ENCODE measurements at regions not wholly inside any gene's neighbourhood (a gene's known extent, or its start where the extent isn't known, plus 50 kb on each side); places are given as distances from the start of the nearest gene placed in this dataset.

DNA sequence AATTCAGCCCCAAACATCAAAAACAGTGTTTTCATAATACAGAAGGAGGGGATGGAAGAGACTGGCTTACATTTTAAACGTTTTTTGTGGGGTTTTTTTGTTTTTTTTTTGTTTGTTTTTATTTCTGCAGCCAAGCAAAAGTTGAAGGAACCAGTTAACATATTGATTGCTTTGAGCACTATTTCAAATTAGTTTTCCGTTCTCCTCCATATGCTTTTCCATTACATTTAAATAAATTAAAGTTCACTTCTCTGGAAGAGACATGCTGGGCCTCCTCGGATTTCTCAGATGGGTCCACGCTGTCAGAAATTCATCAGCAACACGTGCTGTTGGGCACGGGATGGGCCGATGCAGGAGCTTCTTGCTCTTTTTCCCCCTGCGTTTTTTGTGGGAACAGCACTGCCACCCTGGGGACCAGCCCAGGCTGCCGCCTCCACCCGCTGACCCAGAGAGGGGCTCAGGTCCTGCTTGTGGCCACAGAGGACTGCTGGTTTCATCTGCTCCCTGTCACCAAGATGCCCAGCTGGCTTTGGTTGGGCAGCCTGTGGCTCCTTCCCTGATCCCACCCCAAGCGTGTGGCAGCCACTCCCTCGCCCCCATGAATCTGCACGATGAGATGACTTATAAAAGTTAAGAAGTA lies 67.7 kb upstream of the CHST15 start:
- H3K27ac ChIP-seq: no peak overlapping the region
- no peaks in the 10 kb centered on the region for H3K36me3 ChIP-seq
- no peaks in the 10 kb centered on the region for H3K9me3 ChIP-seq
- no peak for TF ChIP-seq POLR2A (IDR thresholded peaks at IDR 0.05)
- TF ChIP-seq, protein P1, sequence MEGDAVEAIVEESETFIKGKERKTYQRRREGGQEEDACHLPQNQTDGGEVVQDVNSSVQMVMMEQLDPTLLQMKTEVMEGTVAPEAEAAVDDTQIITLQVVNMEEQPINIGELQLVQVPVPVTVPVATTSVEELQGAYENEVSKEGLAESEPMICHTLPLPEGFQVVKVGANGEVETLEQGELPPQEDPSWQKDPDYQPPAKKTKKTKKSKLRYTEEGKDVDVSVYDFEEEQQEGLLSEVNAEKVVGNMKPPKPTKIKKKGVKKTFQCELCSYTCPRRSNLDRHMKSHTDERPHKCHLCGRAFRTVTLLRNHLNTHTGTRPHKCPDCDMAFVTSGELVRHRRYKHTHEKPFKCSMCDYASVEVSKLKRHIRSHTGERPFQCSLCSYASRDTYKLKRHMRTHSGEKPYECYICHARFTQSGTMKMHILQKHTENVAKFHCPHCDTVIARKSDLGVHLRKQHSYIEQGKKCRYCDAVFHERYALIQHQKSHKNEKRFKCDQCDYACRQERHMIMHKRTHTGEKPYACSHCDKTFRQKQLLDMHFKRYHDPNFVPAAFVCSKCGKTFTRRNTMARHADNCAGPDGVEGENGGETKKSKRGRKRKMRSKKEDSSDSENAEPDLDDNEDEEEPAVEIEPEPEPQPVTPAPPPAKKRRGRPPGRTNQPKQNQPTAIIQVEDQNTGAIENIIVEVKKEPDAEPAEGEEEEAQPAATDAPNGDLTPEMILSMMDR (IDR thresholded peaks at IDR 0.05): no peak
- intact Hi-C loops (cut with DNase I): no loop called here
- DNase-seq (no peak), ATAC-seq (no peak)
- peaks cover 7 to 18% (median 17%) of the 10 kb centered on the region in 12 donors for H3K4me1 ChIP-seq
- H3K4me3 ChIP-seq: no peak overlapping the region
- peaks cover 0 to 8% (median 0%) of the 10 kb centered on the region in 9 donors for H3K27me3 ChIP-seq
- WGBS, 4 donors: 83 to 87% (median 85%) methylated on average over 13 of the region's 13 CpGs

DNA sequence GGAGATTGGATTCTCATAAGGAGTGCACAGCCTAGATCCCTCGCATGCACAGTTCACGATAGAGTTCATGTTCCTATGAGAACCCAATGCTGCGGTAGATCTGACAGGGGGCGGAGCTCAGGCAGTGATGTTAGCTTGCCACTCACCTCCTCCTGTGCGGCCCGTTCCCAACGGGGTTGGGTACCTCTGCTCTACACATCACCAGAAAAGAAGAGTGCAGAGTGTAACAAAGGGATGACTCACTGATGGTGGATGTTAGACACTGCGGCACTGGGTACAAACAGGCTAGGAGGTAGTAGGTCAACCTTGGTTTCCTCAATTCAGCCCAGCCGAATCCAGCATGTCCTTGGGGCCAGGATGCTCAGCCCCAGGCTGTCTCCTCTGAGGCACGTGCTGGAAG lies 66.8 kb upstream of the CHST15 start:
- no peak overlapping the region for H3K27ac ChIP-seq
- H3K4me3 ChIP-seq: no peak overlapping the region
- no peak for DNase-seq
- intact Hi-C loops (cut with DNase I): no loop called here
- H3K36me3 ChIP-seq: no peaks in the 10 kb centered on the region
- peaks cover 13 to 25% (median 23%) of the 10 kb centered on the region in 12 donors for H3K4me1 ChIP-seq
- ATAC-seq: no peak
- no peaks in the 10 kb centered on the region for H3K9me3 ChIP-seq
- TF ChIP-seq POLR2A (IDR thresholded peaks at IDR 0.05): no peak
- TF ChIP-seq, protein P1 (IDR thresholded peaks at IDR 0.05): no peak
- H3K27me3 ChIP-seq: peaks cover 0 to 8% (median 0%) of the 10 kb centered on the region in 9 donors
- 72 to 82% (median 76%) methylated on average over 9 to 10 of the region's 10 CpGs for WGBS, 4 donors

DNA sequence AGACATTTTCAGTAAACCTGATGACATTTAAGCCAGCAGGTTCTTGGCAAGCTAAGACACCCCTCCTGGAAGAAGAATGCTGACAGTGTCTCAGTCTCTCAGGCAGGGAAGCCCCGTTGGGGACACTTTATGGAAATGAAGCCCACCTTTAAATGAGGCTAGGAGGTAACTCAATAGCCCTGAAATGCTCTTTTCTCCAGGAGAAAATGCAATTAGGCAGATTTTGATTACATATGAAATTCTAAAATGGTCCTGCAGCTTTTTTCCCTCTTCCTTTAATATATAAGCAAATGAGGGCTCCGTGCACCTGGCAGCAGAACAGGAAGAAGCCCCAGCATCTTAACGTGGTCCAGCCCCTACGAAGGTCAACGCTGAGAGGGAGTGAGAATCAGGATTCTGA lies 65.8 kb upstream of the CHST15 start:
- Histone ChIP-seq H3K27ac (no peak overlapping the region), H3K36me3 (no peaks in the 10 kb centered on the region), H3K4me3 (no peak overlapping the region), H3K9me3 (no peaks in the 10 kb centered on the region), H3K27me3 (peaks cover 0 to 8% (median 0%) of the 10 kb centered on the region in 9 donors), H3K4me1 (peaks cover 13 to 25% (median 23%) of the 10 kb centered on the region in 12 donors)
- TF ChIP-seq, protein P1 (IDR thresholded peaks at IDR 0.05): no peak
- no peak for TF ChIP-seq POLR2A (IDR thresholded peaks at IDR 0.05)
- DNase-seq (no peak), ATAC-seq (no peak)
- 69 to 87% (median 75%) methylated on average over 5 of the region's 5 CpGs for WGBS, 4 donors
- intact Hi-C loops (cut with DNase I): loop anchor here in 2 of 10 donors (5.0 to 10.0 kb wide), 2 partner anchors 64 to 67 kb away; partner anchors contain the start of gene CHST15 (in 2 of the 2)

DNA sequence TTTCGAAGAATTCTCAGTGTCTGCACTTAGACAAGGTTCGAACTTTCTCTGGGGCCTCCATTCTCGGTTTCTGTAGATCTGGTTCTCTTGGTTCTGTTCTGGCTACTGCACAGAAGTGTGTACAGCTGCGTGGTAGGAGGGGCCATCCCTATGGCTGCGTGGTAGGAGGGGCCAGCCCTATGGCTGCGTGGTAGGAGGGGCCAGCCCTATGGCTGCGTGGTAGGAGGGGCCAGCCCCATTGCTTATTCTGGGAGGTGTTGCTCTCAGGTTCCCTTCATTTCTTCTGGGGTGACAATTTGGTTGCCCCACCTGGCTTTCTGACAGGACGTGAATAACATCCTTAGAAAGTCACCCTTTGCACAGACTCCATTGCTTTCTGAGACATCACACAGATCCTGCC lies 65.2 kb upstream of the CHST15 start:
- ATAC-seq (no peak), DNase-seq (no peak)
- no peak for TF ChIP-seq POLR2A (IDR thresholded peaks at IDR 0.05)
- TF ChIP-seq, protein P1 (IDR thresholded peaks at IDR 0.05): no peak
- Histone ChIP-seq H3K9me3 (no peaks in the 10 kb centered on the region), H3K4me3 (no peak overlapping the region), H3K27me3 (peaks cover 0 to 8% (median 0%) of the 10 kb centered on the region in 9 donors), H3K4me1 (peaks cover 13 to 29% (median 24%) of the 10 kb centered on the region in 12 donors), H3K27ac (no peak overlapping the region), H3K36me3 (no peaks in the 10 kb centered on the region)
- intact Hi-C loops (cut with DNase I): loop anchor here in 2 of 10 donors (5.0 to 10.0 kb wide), 2 partner anchors 64 to 66 kb away; partner anchors contain the start of gene CHST15 (in 2 of the 2)
- WGBS, 4 donors: 90 to 96% (median 94%) methylated on average over 8 of the region's 8 CpGs
